Naive B cell (primary cell): ENCODE measurements at regions not wholly inside any gene's neighbourhood (a gene's known extent, or its start where the extent isn't known, plus 50 kb on each side); places are given as distances from the start of the nearest gene placed in this dataset.
A peak's percentile ranks its signal among the peaks of the same experiment; 100 is the strongest.

Experiments used
- ATAC-seq, 2 donors: fragments of 150-1000 bp; cut with Tn5 transposase; 2 replicates each; pipeline ENCODE4 v1.10.0; 2021; ENCODE audit warnings: low read depth in 2 of 2, mild to moderate bottlenecking in 2 of 2, moderate library complexity in 2 of 2
- DNase-seq: peaks from one replicate; pipeline ENCODE4 v3.0.0; 2022
- H3K27ac Mint-ChIP-seq, 6 donors: one replicate each; pipeline ENCODE4 v1.8.0; 2020 to 2022; ENCODE audit warnings: mild to moderate bottlenecking in 6 of 6, mixed read lengths in 6 of 6, moderate library complexity in 5 of 6, inconsistent platforms in 2 of 6
- H3K27me3 Mint-ChIP-seq, 3 donors: one replicate each; pipeline ENCODE4 v1.8.0; 2021 to 2022; ENCODE audit warnings: mixed read lengths in 3 of 3, mild to moderate bottlenecking in 1 of 3
- H3K36me3 Mint-ChIP-seq, 2 donors: one replicate each; pipeline ENCODE4 v1.8.0; 2020 to 2022; ENCODE audit warnings: mixed read lengths in 2 of 2, inconsistent platforms in 1 of 2, mild to moderate bottlenecking in 1 of 2
- H3K4me1 Mint-ChIP-seq, 3 donors: one replicate each; pipeline ENCODE4 v1.8.0; 2020 to 2022; ENCODE audit warnings: mixed read lengths in 3 of 3, inconsistent platforms in 1 of 3, mild to moderate bottlenecking in 1 of 3, moderate library complexity in 1 of 3
- H3K4me3 Mint-ChIP-seq, 8 donors: one replicate each; pipeline ENCODE4 v1.8.0; 2020 to 2022; ENCODE audit warnings: mild to moderate bottlenecking in 8 of 8, mixed read lengths in 8 of 8, moderate library complexity in 8 of 8, inconsistent platforms in 2 of 8
- H3K9me3 Mint-ChIP-seq, 7 donors: one replicate each; pipeline ENCODE4 v1.8.0; 2020 to 2022; ENCODE audit warnings: mixed read lengths in 7 of 7, mild to moderate bottlenecking in 5 of 7, inconsistent platforms in 2 of 7, moderate library complexity in 1 of 7

- H3K9me3 Mint-ChIP-seq = no peaks in the 10 kb centered on the region
- ATAC-seq (no peak), DNase-seq (no peak)
- H3K36me3 Mint-ChIP-seq = no peaks in the 10 kb centered on the region
- peak overlapping the region in 2 of 6 donors; percentile 10 to 73 for H3K27ac Mint-ChIP-seq
- H3K4me1 Mint-ChIP-seq = no peaks in the 10 kb centered on the region
- no peaks in the 10 kb centered on the region for H3K27me3 Mint-ChIP-seq
- no peak overlapping the region for H3K4me3 Mint-ChIP-seq
Observed at GRCh38 chr2:111661286-111661940, 222.6 kb downstream of the ANAPC1 start.

- H3K27me3 Mint-ChIP-seq = no peaks in the 10 kb centered on the region
- no peaks in the 10 kb centered on the region for H3K36me3 Mint-ChIP-seq
- peak overlapping the region in 1 of 6 donors; percentile 73 for H3K27ac Mint-ChIP-seq
- no peaks in the 10 kb centered on the region for H3K9me3 Mint-ChIP-seq
- ATAC-seq (no peak), DNase-seq (no peak)
- no peaks in the 10 kb centered on the region for H3K4me1 Mint-ChIP-seq
- no peak overlapping the region for H3K4me3 Mint-ChIP-seq
Observed at GRCh38 chr2:111662039-111662770, 221.8 kb downstream of the ANAPC1 start.

GRCh38 chr2:111662771-111663470 lies 221.1 kb downstream of the ANAPC1 start:
- H3K4me3 Mint-ChIP-seq = no peak overlapping the region
- H3K36me3 Mint-ChIP-seq = no peaks in the 10 kb centered on the region
- no peak overlapping the region for H3K27ac Mint-ChIP-seq
- no peaks in the 10 kb centered on the region for H3K9me3 Mint-ChIP-seq
- no peaks in the 10 kb centered on the region for H3K27me3 Mint-ChIP-seq
- no peak for DNase-seq
- no peaks in the 10 kb centered on the region for H3K4me1 Mint-ChIP-seq
- no peak for ATAC-seq

GRCh38 chr2:111663471-111664274 lies 220.3 kb downstream of the ANAPC1 start:
- Mint-ChIP-seq H3K9me3 (no peaks in the 10 kb centered on the region), H3K4me3 (no peak overlapping the region), H3K36me3 (no peaks in the 10 kb centered on the region), H3K27me3 (no peaks in the 10 kb centered on the region), H3K4me1 (no peaks in the 10 kb centered on the region), H3K27ac (no peak overlapping the region)
- ATAC-seq = no peak
- no peak for DNase-seq

- no peaks in the 10 kb centered on the region for H3K27me3 Mint-ChIP-seq
- no peaks in the 10 kb centered on the region for H3K9me3 Mint-ChIP-seq
- DNase-seq (no peak), ATAC-seq (no peak)
- H3K36me3 Mint-ChIP-seq = no peaks in the 10 kb centered on the region
- H3K27ac Mint-ChIP-seq = no peak overlapping the region
- no peaks in the 10 kb centered on the region for H3K4me1 Mint-ChIP-seq
- H3K4me3 Mint-ChIP-seq = no peak overlapping the region
Observed at GRCh38 chr2:111664275-111664850, 219.6 kb downstream of the ANAPC1 start.

GRCh38 chr2:111665011-111665410 lies 219.0 kb downstream of the ANAPC1 start:
- H3K4me1 Mint-ChIP-seq = no peaks in the 10 kb centered on the region
- ATAC-seq = no peak
- no peak overlapping the region for H3K4me3 Mint-ChIP-seq
- H3K9me3 Mint-ChIP-seq = no peaks in the 10 kb centered on the region
- no peaks in the 10 kb centered on the region for H3K27me3 Mint-ChIP-seq
- H3K36me3 Mint-ChIP-seq = no peaks in the 10 kb centered on the region
- no peak for DNase-seq
- no peak overlapping the region for H3K27ac Mint-ChIP-seq

GRCh38 chr2:111665551-111666116 lies 218.4 kb downstream of the ANAPC1 start:
- H3K36me3 Mint-ChIP-seq = no peaks in the 10 kb centered on the region
- H3K27ac Mint-ChIP-seq = no peak overlapping the region
- DNase-seq (no peak), ATAC-seq (no peak)
- H3K4me1 Mint-ChIP-seq = peaks cover 0 to 2% (median under 1%) of the 10 kb centered on the region in 3 donors
- no peaks in the 10 kb centered on the region for H3K27me3 Mint-ChIP-seq
- H3K4me3 Mint-ChIP-seq = no peak overlapping the region
- no peaks in the 10 kb centered on the region for H3K9me3 Mint-ChIP-seq

GRCh38 chr2:111666160-111666559 lies 217.8 kb downstream of the ANAPC1 start:
- no peak for ATAC-seq
- Mint-ChIP-seq H3K4me3 (no peak overlapping the region), H3K36me3 (no peaks in the 10 kb centered on the region), H3K4me1 (peaks cover 0 to 6% (median 2%) of the 10 kb centered on the region in 3 donors), H3K9me3 (no peaks in the 10 kb centered on the region), H3K27ac (no peak overlapping the region), H3K27me3 (peaks cover 0 to 4% (median 0%) of the 10 kb centered on the region in 3 donors)
- no peak for DNase-seq

GRCh38 chr2:111667001-111667400 lies 217.0 kb downstream of the ANAPC1 start:
- Mint-ChIP-seq H3K27ac (no peak overlapping the region), H3K4me3 (no peak overlapping the region), H3K4me1 (peaks cover 0 to 7% (median 2%) of the 10 kb centered on the region in 3 donors), H3K9me3 (no peaks in the 10 kb centered on the region), H3K27me3 (peaks cover 0 to 4% (median 0%) of the 10 kb centered on the region in 3 donors), H3K36me3 (no peaks in the 10 kb centered on the region)
- ATAC-seq (no peak), DNase-seq (no peak)

- DNase-seq (no peak), ATAC-seq (no peak)
- Mint-ChIP-seq H3K27ac (peak overlapping the region in 1 of 6 donors; percentile 10), H3K4me3 (no peak overlapping the region), H3K36me3 (no peaks in the 10 kb centered on the region), H3K9me3 (no peaks in the 10 kb centered on the region), H3K27me3 (peaks cover 0 to 4% (median 0%) of the 10 kb centered on the region in 3 donors), H3K4me1 (peaks cover 0 to 7% (median 2%) of the 10 kb centered on the region in 3 donors)
Observed at GRCh38 chr2:111667542-111668273, 216.3 kb downstream of the ANAPC1 start.

GRCh38 chr2:111668274-111668616 lies 215.7 kb downstream of the ANAPC1 start:
- peaks cover 0 to 4% (median 0%) of the 10 kb centered on the region in 3 donors for H3K27me3 Mint-ChIP-seq
- peaks cover 0 to 7% (median 2%) of the 10 kb centered on the region in 3 donors for H3K4me1 Mint-ChIP-seq
- no peak overlapping the region for H3K27ac Mint-ChIP-seq
- no peak for ATAC-seq
- no peaks in the 10 kb centered on the region for H3K9me3 Mint-ChIP-seq
- H3K4me3 Mint-ChIP-seq = no peak overlapping the region
- H3K36me3 Mint-ChIP-seq = no peaks in the 10 kb centered on the region
- no peak for DNase-seq

GRCh38 chr2:111668741-111669140 lies 215.3 kb downstream of the ANAPC1 start:
- DNase-seq = no peak

More at GRCh38 chr2:111668741-111669140, 215.3 kb downstream of the ANAPC1 start:
- ATAC-seq = no peak
- peak overlapping the region in 1 of 8 donors; percentile 2 for H3K4me3 Mint-ChIP-seq
- H3K9me3 Mint-ChIP-seq = no peaks in the 10 kb centered on the region
- H3K27ac Mint-ChIP-seq = no peak overlapping the region
- H3K36me3 Mint-ChIP-seq = no peaks in the 10 kb centered on the region
- H3K4me1 Mint-ChIP-seq = peaks cover 0 to 7% (median 2%) of the 10 kb centered on the region in 3 donors
- H3K27me3 Mint-ChIP-seq = peaks cover 0 to 4% (median 0%) of the 10 kb centered on the region in 3 donors
